ENCODE measurements at regions not wholly inside any gene's neighbourhood (a gene's known extent, or its start where the extent isn't known, plus 50 kb on each side); places are given as distances from the start of the nearest gene placed in this dataset.
"Not testable (repeated sequence)": the region's sequence is repeated elsewhere in the genome, so short reads cannot be mapped to it uniquely, and the experiment has no call there.

GRCh38 chr1:146599906-146600305 is 338.2 kb upstream of the NBPF12 start:
- not testable (repeated sequence) for H3K4me3 ChIP-seq (ENCODE audit: low read depth in 1 of 2, low read length in 2 of 2)

GRCh38 chr1:146581229-146581628 is 352.4 kb upstream of the NOTCH2NLA start:
- not testable (repeated sequence) for H3K9ac ChIP-seq (ENCODE audit: low read length)

More at GRCh38 chr1:146599906-146600305, 338.2 kb upstream of the NBPF12 start:
- not testable (repeated sequence) for H3K9me3 ChIP-seq (ENCODE audit: low read length); H3K36me3 ChIP-seq (ENCODE audit: insufficient read depth, low read length); H3K27ac ChIP-seq (ENCODE audit: low read depth, low read length); H3K4me1 ChIP-seq (ENCODE audit: insufficient read depth, low read length); H3K9ac ChIP-seq (ENCODE audit: low read length); H3K27me3 ChIP-seq (ENCODE audit: control insufficient read depth in 1 of 2, insufficient read depth in 2 of 2, low read length in 2 of 2)

DNA sequence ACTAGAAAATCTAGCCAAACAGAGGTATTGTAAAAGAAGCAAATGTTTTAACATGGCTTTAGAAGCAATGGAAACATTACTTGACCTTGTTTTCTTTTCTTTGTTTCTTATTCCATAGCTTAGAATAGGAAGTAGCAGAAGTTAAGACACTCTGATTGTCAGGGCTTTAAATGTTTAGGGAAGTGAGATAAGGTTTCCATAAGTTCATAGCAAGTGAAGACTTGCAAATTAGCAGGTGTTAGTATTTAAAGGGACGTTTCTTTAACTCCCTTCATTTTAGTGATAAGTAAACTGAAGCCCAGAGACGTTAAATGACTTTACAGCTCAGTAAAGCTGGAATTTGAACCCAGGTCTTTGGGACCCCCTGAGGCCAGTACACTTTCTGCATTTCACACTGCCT is 338.7 kb upstream of the NOTCH2NLA start:
- H3K27me3 ChIP-seq (ENCODE audit: control insufficient read depth in 1 of 2, insufficient read depth in 2 of 2, low read length in 2 of 2); H3K27ac ChIP-seq (ENCODE audit: low read depth, low read length); H3K4me1 ChIP-seq (ENCODE audit: insufficient read depth, low read length); H3K9me3 ChIP-seq (ENCODE audit: low read length); H3K9ac ChIP-seq (ENCODE audit: low read length); H3K36me3 ChIP-seq (ENCODE audit: insufficient read depth, low read length); H3K4me3 ChIP-seq (ENCODE audit: low read depth in 1 of 2, low read length in 2 of 2): not testable (repeated sequence)

More at GRCh38 chr1:146581229-146581628, 352.4 kb upstream of the NOTCH2NLA start:
- H3K36me3 ChIP-seq (ENCODE audit: insufficient read depth, low read length); H3K4me1 ChIP-seq (ENCODE audit: insufficient read depth, low read length); H3K9me3 ChIP-seq (ENCODE audit: low read length); H3K27ac ChIP-seq (ENCODE audit: low read depth, low read length); H3K4me3 ChIP-seq (ENCODE audit: low read depth in 1 of 2, low read length in 2 of 2); H3K27me3 ChIP-seq (ENCODE audit: control insufficient read depth in 1 of 2, insufficient read depth in 2 of 2, low read length in 2 of 2): not testable (repeated sequence)

DNA sequence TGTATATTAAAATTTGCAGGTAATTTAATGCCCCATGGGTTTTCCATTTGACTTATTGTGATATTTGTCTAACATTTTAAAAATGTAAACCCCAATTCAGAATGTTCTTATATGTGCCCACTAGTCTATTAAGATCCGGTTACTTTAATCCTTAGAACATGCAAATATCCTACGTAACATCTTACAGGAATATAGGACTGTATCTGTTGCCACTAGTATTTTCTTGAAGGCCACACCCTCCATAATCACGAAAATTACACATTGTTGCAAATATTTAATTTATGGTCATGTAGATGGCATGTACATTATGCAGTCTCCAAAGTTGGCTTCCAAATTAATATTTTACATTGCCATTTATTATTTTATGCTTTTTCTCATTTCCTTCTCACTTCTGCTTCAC is 329.2 kb upstream of the NOTCH2NLA start:
- H3K27me3 ChIP-seq (ENCODE audit: control insufficient read depth in 1 of 2, insufficient read depth in 2 of 2, low read length in 2 of 2); H3K36me3 ChIP-seq (ENCODE audit: insufficient read depth, low read length); H3K9ac ChIP-seq (ENCODE audit: low read length); H3K27ac ChIP-seq (ENCODE audit: low read depth, low read length); H3K4me1 ChIP-seq (ENCODE audit: insufficient read depth, low read length); H3K4me3 ChIP-seq (ENCODE audit: low read depth in 1 of 2, low read length in 2 of 2); H3K9me3 ChIP-seq (ENCODE audit: low read length): not testable (repeated sequence)

DNA sequence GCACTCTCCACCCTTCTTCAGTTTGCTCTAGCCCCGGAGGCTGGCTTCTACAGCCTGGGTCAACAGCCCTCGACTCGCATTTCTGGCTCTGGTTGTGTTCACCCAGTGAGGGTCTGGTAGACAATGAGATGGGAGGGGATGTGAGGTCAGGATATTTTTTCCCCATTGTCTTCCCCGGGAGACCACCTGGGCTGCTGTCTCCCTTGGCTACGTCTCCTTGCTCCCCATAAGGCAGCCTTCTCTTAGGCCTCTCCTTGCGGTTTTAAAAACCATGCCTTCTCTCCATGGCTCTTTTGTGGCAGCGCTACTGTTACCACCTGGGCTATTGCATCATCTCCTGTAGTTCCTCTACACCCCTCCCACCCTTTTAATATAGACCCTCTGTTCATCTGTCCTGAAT is 327.6 kb upstream of the NOTCH2NLA start:
- not testable (repeated sequence) for H3K27me3 ChIP-seq (ENCODE audit: control insufficient read depth in 1 of 2, insufficient read depth in 2 of 2, low read length in 2 of 2); H3K4me3 ChIP-seq (ENCODE audit: low read depth in 1 of 2, low read length in 2 of 2); H3K27ac ChIP-seq (ENCODE audit: low read depth, low read length); H3K36me3 ChIP-seq (ENCODE audit: insufficient read depth, low read length); H3K9me3 ChIP-seq (ENCODE audit: low read length); H3K4me1 ChIP-seq (ENCODE audit: insufficient read depth, low read length); H3K9ac ChIP-seq (ENCODE audit: low read length)

DNA sequence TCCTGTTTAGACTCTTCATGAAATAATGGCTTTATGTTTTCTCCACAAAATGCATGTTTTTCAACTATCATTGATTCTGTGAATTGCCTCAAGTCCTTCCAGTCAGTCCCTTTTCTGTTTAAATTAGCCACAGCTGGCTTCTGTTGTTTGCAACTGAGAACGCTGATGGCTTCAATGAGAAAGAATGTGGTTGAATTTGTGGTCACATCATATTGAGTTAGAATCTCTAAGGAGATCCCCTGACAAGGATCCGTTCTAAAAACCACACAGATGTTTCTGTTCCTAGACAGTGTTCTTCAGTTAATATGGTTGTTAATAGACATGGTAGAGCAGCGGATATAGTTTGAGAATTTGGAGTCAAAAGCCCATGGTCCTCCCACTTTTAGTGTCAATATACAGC is 323.6 kb upstream of the NOTCH2NLA start:
- H3K4me3 ChIP-seq (ENCODE audit: low read depth in 1 of 2, low read length in 2 of 2); H3K27me3 ChIP-seq (ENCODE audit: control insufficient read depth in 1 of 2, insufficient read depth in 2 of 2, low read length in 2 of 2); H3K36me3 ChIP-seq (ENCODE audit: insufficient read depth, low read length); H3K9ac ChIP-seq (ENCODE audit: low read length); H3K27ac ChIP-seq (ENCODE audit: low read depth, low read length); H3K9me3 ChIP-seq (ENCODE audit: low read length); H3K4me1 ChIP-seq (ENCODE audit: insufficient read depth, low read length): not testable (repeated sequence)

- not testable (repeated sequence) for H3K9ac ChIP-seq (ENCODE audit: low read length); H3K4me1 ChIP-seq (ENCODE audit: insufficient read depth, low read length); H3K36me3 ChIP-seq (ENCODE audit: insufficient read depth, low read length)
These were observed 319.9 kb upstream of the NOTCH2NLA start for GRCh38 chr1:146548684-146549083.

GRCh38 chr1:146546189-146546588 is 317.4 kb upstream of the NOTCH2NLA start:
- H3K4me1 ChIP-seq (ENCODE audit: insufficient read depth, low read length); H3K36me3 ChIP-seq (ENCODE audit: insufficient read depth, low read length); H3K9ac ChIP-seq (ENCODE audit: low read length); H3K27me3 ChIP-seq (ENCODE audit: control insufficient read depth in 1 of 2, insufficient read depth in 2 of 2, low read length in 2 of 2); H3K4me3 ChIP-seq (ENCODE audit: low read depth in 1 of 2, low read length in 2 of 2); H3K27ac ChIP-seq (ENCODE audit: low read depth, low read length); H3K9me3 ChIP-seq (ENCODE audit: low read length): not testable (repeated sequence)

More at GRCh38 chr1:146548684-146549083, 319.9 kb upstream of the NOTCH2NLA start:
- not testable (repeated sequence) for H3K9me3 ChIP-seq (ENCODE audit: low read length); H3K27me3 ChIP-seq (ENCODE audit: control insufficient read depth in 1 of 2, insufficient read depth in 2 of 2, low read length in 2 of 2); H3K4me3 ChIP-seq (ENCODE audit: low read depth in 1 of 2, low read length in 2 of 2); H3K27ac ChIP-seq (ENCODE audit: low read depth, low read length)

DNA sequence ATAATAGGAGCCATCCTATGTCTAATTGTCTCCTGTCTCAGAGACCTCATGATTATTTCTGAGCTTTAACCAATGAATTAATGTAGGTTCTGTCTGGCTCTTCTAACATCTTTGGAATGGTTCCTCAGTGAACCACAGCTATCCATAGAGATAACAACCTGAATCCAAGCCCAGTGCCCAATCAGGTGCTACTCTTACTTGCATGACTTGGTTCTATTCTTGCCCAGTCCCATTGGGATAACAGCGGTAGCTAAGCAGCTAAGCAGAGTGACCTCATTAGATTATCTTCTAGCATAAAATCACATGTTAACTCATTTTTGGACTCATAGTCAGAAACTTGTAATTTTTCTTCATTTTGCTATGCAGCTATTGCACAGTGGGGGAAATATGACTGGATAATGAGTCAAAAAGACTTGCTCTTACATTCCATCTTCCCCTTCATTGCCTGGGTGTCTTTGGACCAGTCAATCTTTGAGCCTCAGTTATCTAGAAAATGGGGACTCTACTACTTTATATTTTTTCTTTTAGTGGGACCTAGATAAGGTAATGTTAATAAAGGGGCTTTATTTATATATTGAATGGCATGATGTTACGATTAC is 309.1 kb upstream of the NOTCH2NLA start:
- not testable (repeated sequence) for H3K9me3 ChIP-seq (ENCODE audit: low read length); H3K27ac ChIP-seq (ENCODE audit: low read depth, low read length); H3K9ac ChIP-seq (ENCODE audit: low read length); H3K36me3 ChIP-seq (ENCODE audit: insufficient read depth, low read length); H3K4me1 ChIP-seq (ENCODE audit: insufficient read depth, low read length); H3K4me3 ChIP-seq (ENCODE audit: low read depth in 1 of 2, low read length in 2 of 2); H3K27me3 ChIP-seq (ENCODE audit: control insufficient read depth in 1 of 2, insufficient read depth in 2 of 2, low read length in 2 of 2)

DNA sequence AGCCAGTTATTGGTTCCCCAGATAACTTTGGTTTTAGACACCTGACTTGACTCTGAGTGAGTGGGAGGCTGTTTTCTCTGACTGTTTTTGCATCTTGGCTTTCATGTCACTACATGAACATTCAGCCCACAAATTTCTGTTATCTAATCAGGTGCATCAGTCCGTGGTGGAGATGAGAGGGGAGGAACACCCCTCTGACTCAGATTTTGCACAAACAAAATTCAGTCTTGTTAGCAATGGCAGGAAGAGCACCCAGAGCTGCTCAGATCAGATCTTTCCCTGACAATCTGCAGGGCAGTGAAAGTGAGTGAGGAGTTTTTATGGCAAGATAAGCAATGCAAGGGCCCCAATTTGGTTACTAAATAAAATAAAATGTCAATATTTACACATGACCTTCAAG is 307.2 kb upstream of the NOTCH2NLA start:
- H3K4me1 ChIP-seq (ENCODE audit: insufficient read depth, low read length); H3K9me3 ChIP-seq (ENCODE audit: low read length); H3K27ac ChIP-seq (ENCODE audit: low read depth, low read length); H3K27me3 ChIP-seq (ENCODE audit: control insufficient read depth in 1 of 2, insufficient read depth in 2 of 2, low read length in 2 of 2); H3K36me3 ChIP-seq (ENCODE audit: insufficient read depth, low read length); H3K9ac ChIP-seq (ENCODE audit: low read length); H3K4me3 ChIP-seq (ENCODE audit: low read depth in 1 of 2, low read length in 2 of 2): not testable (repeated sequence)

DNA sequence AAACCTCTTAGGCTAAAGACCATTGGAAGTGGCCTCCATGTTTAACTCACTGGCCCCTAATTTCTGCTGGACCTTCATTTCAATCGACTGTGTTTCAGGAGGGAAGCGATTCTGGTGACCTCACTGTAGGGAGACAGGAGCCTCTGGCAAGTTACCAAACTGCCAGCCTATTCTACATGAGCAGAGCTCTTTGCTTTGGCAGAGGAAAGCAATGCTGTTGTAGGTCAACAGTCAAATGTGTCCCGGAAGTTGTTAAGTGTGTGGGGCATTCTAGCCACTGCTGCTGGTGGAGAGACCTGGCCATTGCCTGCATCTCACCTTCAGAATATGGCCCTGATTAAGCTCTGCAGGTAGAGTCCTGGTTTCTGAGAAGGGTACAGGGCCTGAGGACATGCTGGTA is 306.8 kb upstream of the NOTCH2NLA start:
- not testable (repeated sequence) for H3K27me3 ChIP-seq (ENCODE audit: control insufficient read depth in 1 of 2, insufficient read depth in 2 of 2, low read length in 2 of 2); H3K9me3 ChIP-seq (ENCODE audit: low read length); H3K4me3 ChIP-seq (ENCODE audit: low read depth in 1 of 2, low read length in 2 of 2); H3K36me3 ChIP-seq (ENCODE audit: insufficient read depth, low read length); H3K27ac ChIP-seq (ENCODE audit: low read depth, low read length); H3K4me1 ChIP-seq (ENCODE audit: insufficient read depth, low read length); H3K9ac ChIP-seq (ENCODE audit: low read length)

GRCh38 chr1:146530958-146531357 is 302.1 kb upstream of the NOTCH2NLA start:
- H3K27me3 ChIP-seq (ENCODE audit: control insufficient read depth in 1 of 2, insufficient read depth in 2 of 2, low read length in 2 of 2); H3K4me3 ChIP-seq (ENCODE audit: low read depth in 1 of 2, low read length in 2 of 2); H3K4me1 ChIP-seq (ENCODE audit: insufficient read depth, low read length); H3K27ac ChIP-seq (ENCODE audit: low read depth, low read length); H3K9ac ChIP-seq (ENCODE audit: low read length); H3K36me3 ChIP-seq (ENCODE audit: insufficient read depth, low read length); H3K9me3 ChIP-seq (ENCODE audit: low read length): not testable (repeated sequence)

Data from muscle layer of colon (tissue), 2 donors.